Forelimb muscle (tissue), 1 donor: ENCODE measurements at regions not wholly inside any gene's neighbourhood (a gene's known extent, or its start where the extent isn't known, plus 50 kb on each side); places are given as distances from the start of the nearest gene placed in this dataset.

Experiments
- DNase-seq: peaks from one replicate; pipeline ENCODE4 v3.0.0-alpha.2; 2013; ENCODE audit warnings: low read depth

DNA sequence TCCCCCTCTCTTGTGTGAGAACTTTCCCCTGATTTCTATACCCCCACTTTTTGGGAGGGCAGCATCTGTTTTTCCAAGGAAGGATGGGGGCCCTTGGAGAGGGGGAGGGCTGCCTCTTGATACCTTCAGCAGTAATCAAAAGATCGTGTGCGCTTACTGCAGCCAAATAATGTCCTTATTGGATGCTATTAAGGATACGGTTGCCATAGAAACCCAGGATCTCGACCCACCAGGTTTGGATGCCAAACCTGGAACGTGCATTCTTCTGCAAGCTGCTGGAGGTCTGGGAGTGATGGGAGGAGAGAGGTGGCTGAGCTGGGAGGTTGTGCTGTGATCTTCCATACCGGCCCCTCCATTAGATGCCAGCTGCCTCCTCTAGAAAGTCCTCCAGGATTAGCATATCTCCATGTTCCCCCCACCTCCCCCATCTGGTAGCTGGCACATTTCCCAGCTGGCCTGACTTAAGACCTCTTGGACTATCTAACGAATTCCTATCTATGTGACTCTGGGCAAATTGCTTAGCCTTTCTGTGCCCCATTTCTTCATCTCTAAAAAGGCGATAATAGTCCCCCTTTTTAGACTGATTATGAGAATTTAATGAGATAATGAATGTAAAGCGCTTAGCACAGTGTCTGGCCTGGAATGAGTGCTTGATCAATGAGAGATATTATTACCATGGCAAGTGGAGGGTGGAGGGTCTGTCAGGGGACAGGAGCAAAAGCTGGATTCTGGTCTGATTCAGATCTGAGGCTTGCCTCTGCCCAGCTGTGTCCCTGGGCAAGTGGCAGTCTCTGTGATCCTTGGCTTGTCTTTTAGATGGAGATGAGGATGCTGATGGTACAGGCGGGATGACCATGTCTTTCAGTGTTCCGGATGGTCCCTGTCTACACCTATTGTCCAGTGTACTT, 78.5 kb upstream of the PCBD1 start:
- no peak for DNase-seq

DNA sequence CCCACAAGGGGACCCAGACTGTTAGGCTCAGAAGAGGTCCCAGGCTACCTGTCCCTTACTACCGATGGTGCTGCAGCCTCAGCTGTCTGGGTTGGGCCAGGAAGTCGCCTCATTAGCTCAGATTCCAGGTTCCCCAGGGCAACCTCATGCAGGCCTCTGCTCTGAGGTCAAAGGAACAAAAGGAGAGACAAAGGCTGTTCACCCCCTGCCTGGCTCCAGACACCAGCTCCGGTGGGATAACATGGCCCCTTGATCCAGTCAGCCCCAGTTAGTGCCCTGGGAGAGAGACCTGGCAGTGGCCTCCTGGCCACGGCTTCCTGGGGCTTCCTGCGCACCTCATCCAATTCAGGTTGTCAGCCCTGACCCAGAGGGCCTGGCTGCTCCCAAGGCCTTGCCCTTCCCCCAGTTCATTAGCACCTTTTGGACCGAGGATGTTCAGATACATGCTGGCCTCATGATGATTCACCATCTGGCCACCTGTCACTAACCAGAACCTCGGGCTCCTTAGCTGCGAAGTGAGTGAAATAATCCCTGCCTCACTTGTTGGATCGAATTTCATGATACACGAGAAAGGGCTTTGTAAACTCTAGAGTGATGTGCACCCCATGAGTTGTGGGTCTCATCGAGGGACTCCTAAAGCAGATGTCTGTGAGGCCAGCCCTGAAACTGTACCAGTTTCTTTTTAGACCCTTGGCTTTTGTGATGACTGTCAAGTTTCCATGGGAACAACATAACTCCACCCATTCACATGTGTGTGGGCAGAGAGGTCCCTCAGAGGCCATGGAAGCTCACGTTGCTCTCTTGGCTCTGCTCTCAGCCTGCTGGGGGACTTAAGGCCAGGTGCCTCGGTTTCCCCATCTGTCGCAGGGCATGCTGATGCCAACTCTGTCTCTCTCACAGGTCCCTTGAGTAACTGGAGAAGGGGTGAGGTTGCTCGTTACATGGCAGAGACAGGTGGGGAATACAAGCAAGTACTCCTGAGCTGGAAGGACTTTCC, 79.5 kb upstream of the PCBD1 start:
- no peak for DNase-seq

DNA sequence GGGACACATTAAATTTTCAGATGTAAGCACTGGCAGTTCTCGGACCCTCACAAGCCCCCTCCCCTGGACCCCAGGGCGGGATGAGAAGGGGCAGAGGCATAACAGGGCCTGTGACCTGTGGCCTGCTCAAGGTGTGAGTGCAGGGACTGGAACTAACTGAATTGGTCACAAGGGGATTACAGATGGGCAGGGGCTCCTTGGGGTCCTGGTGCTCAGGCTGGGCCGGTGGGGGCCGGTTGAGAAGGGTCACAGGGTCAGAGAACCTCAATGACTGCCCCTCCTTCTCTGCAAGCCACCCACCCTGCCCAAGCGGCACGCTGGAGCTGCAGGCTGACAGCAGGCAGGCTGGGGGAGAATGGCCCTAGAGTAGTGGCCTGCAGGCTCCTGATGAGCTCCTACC, 80.8 kb upstream of the PCBD1 start:
- DNase-seq = no peak

- no peak for DNase-seq
Measured at GRCh38 chr10:70970830-70971229, 82.5 kb upstream of the PCBD1 start.

- no peak for DNase-seq
Measured at GRCh38 chr10:70973275-70973674, 84.9 kb upstream of the PCBD1 start.

- no peak for DNase-seq
Measured at GRCh38 chr10:70974351-70974901, 86.1 kb upstream of the PCBD1 start.

GRCh38 chr10:70974920-70975319, 86.6 kb upstream of the PCBD1 start:
- no peak for DNase-seq

DNA sequence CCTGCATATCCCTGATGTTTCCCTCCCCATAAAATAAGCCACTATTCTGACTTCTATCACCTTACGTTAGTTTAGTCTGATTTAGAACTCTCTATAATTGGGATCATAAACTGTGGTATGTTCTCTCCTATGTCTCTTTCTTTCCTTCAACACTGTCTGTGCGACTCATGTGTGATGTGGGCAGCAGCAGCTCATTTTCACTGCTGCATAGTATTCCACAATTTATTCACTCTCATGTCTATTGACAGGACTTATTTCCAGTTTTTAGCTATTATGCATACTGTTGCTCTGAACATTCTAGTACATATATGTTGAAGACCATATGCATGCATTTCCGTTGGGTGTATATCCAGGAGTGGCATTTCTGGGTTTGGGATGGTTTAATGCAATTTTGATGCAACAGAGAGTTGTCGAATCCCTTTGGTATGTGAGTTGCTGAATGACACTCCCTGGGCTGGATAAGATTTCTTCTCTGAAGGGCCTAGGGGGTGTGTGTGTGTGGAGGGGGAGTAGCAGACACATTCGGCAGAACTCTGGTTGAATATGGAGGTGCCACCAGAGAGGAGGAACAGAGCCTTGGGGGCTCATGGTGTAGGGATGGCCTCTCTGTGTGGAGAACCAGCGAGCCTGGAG, 87.8 kb upstream of the PCBD1 start:
- no peak for DNase-seq

DNA sequence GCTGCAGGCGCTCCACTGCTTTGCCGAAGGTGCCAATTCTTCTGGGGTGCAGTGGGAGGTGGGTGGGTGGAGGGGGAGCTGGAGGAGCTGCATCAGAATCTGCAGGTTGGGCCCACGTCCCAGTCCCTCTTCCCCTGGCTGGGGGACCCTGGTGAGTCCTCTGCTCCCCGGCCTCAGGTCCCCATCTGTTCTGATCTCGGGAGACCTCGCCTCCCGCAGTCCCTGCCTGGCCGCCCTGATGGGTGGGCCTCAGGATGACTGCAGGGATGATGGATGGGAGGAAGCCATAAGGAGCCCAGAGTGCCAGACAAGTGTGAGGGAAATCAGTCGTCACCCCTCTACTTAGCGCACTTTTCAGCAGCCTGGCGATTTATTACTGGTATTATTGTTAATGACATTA, 89.3 kb upstream of the PCBD1 start:
- DNase-seq = no peak

- DNase-seq = no peak
Measured at GRCh38 chr10:70978181-70978580, 89.8 kb upstream of the PCBD1 start.

GRCh38 chr10:70978816-70979480, 90.6 kb upstream of the PCBD1 start:
- no peak for DNase-seq

DNA sequence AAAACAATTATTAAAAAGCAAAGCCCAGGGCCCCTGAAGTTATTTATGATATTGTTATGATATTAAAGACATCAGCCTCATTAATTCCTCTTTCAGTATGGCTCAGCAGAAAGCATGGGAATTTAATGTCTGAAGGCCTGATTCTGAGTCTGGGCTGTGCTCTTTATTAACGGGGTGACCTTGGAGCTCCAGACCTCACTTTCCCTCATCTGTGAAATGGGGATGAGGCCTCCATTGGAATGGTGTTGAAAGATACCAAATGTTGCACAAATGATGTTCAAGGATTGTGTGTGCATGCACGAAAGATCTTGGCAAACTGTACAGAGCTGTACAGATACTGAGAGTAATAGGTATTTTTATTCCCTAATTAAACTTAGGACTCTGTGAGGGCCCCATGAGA, 92.3 kb upstream of the PCBD1 start:
- DNase-seq = no peak

DNA sequence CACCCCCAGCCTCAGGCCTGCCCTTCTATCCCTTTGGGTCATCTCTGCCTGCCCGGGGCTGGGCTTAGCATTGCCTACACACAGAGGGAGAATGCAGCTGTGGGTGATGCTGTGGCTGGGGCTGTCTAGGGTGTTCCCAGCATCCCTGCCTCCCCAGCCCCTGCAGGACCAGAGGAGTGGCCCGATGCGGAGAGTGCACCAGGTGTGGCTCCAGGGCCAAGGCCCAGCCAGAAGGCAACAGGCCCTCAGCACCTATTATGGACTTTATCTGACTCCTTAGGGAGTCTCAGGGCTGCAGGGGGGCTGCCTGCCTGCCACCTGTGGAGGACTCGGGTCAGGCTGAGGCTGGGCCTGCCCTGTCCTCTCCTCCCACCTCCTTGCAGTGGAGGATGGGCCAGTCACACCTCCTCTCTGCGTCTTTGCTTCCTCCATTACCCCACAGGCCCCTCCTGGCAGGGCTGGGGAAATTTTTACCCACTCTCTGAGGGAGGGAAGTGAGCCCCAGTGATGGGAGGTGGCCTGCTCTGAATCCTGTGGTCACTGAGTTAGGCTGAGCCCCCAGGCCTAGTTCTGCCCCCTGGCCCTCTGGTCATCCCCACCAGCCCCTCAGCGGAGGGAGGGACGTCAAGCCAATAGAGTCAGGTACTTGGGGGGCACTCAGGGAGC, 92.9 kb upstream of the PCBD1 start:
- DNase-seq = no peak

- DNase-seq = no peak
Measured at GRCh38 chr10:70981936-70982335, 93.6 kb upstream of the PCBD1 start.

GRCh38 chr10:70982443-70982842, 94.1 kb upstream of the PCBD1 start:
- DNase-seq = no peak

- no peak for DNase-seq
Measured at GRCh38 chr10:70984986-70985722, 96.8 kb upstream of the PCBD1 start.

- DNase-seq = no peak
Measured at GRCh38 chr10:70985824-70986622, 97.7 kb upstream of the PCBD1 start.

GRCh38 chr10:70986623-70986950, 98.2 kb upstream of the PCBD1 start:
- DNase-seq = no peak
